ENCODE measurements at regions not wholly inside any gene's neighbourhood (a gene's known extent, or its start where the extent isn't known, plus 50 kb on each side); places are given as distances from the start of the nearest gene placed in this dataset.

- TF ChIP-seq POLR2A (IDR thresholded peaks at IDR 0.05; ENCODE audit: low read length) (no peak), GATA1 (IDR thresholded peaks at IDR 0.05; ENCODE audit: low read depth, low read length) (no peak)
These were observed 1621.3 kb downstream of the SUCLG1 start for GRCh38 chr2:82837588-82838304.
